GM18517 (cell line): ENCODE measurements at regions not wholly inside any gene's neighbourhood (a gene's known extent, or its start where the extent isn't known, plus 50 kb on each side); places are given as distances from the start of the nearest gene placed in this dataset.
"Not testable (repeated sequence)": the region's sequence is repeated elsewhere in the genome, so short reads cannot be mapped to it uniquely, and the experiment has no call there.

Experiments
- ATAC-seq: cut with Tn5 transposase; IDR thresholded peaks from one replicate; pipeline ENCODE4 v1.9.1; 2021; ENCODE audit warnings: mild to moderate bottlenecking, moderate library complexity; ENCODE audit not compliant: unreplicated experiment

DNA sequence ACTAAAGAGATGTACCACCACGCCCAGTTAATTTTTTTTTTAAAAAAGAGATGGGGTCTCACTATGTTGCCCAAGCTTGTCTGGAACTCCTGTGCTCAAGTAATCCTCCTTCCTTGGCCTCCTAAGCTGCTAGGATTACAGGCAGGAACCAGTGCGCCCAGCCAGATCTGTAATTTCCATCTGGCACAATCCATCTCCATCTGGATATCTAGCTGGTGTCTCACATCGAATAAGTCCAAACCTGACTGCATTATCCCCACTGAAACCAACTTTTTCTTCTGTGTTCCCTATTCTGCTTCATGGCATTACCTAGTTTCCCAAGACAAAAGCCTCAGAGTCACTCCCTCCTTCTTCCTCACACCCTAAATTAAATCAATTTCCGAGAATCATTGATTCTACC, 125.8 kb upstream of the TEX13C start:
- ATAC-seq, result no peak

- no peak for ATAC-seq
These were observed 121.1 kb upstream of the TEX13C start for GRCh38 chrX:125198546-125198945.

DNA sequence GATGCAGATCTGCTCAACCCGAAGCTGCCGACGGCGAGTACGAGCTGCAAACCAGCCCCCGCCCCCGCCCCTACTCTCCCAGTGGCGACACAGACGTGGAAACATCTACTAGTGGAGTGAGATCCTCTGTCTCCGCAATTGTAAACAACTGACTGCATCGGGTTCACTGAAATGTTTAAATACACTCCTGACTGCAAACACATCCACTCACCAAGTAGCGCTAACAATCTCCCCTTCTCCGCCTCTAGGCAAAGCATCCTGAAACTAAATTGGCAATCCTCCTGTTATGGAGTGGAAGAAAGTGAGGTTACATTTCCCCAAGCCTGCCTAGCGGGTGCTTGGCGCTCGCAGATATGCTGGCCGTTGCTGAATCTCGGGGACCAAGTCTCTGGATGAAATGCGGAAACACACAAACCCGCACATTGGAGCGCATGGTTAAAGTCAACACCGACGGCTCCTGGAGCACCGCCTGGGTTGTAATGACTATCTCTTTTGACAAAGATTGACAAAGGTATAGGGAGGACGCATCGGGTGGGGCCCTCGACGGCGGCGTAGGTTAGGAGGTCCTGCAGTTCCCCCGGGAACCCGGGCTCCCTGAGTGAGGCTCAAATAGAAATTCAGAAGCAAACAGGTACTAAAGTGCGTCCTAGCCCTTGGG, 117.0 kb upstream of the TEX13C start:
- no peak for ATAC-seq

DNA sequence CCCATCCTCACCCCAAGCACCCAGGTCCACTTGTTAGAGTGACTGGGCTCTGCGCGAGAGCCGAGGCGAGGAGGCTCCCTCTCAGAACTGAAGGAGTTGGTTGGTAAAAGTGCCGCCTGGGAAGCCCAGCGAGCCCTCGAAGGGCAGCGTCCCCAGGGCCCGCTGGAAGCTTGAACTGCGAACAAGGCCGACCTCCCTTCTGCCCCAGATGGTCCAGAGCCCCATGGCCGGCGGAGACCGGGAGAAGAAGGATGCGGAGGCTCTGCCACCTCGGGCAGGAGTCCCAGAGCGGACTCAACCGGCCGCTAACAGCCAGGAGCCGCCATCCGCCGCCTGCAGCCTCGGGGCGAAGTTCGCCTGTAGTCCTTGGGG, 116.3 kb upstream of the TEX13C start:
- ATAC-seq, result no peak

DNA sequence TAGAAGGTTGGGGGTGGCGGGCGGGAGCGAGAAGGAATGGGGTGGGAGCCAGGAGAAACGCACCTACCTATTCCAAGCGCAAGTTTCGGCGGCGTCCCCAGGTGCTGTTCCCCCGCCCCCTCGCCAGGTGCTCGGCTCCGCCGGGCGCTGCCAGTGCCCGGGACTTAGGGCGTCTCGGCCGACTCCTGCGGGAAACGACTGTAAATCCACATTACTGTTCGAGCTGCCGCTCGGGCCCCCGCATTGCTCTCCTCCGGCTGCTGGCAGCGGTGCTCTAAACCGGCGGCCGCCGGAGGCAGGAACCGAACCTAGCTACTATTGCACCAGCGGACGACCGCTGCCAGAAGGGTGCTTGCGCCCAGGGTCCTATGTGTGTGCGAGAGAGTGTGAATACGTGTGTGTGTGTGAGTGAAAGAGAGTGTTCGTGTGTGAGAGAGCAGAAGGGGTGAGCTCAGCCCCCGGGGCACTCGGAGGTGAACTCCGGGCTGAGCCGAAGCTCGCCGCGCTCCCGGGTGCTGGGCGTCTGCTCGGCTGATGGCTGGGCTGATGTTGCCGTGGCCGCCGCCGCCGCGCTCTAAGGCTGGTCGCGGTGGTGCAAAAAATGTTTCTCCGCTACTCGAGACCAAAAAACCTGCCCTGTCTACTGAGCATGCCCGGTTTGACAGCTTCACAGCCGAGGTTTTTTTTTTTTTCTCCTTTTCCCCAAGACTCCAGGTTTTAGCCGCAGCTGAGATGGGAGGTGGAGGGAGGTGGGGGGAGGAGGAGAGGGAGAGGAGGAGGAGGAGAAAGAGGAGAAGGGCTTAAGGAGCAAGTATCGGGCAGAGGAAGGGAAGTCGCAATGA, 115.7 kb upstream of the TEX13C start:
- ATAC-seq, result no peak

GRCh38 chrX:125204681-125205132, 115.0 kb upstream of the TEX13C start:
- ATAC-seq, result no peak

DNA sequence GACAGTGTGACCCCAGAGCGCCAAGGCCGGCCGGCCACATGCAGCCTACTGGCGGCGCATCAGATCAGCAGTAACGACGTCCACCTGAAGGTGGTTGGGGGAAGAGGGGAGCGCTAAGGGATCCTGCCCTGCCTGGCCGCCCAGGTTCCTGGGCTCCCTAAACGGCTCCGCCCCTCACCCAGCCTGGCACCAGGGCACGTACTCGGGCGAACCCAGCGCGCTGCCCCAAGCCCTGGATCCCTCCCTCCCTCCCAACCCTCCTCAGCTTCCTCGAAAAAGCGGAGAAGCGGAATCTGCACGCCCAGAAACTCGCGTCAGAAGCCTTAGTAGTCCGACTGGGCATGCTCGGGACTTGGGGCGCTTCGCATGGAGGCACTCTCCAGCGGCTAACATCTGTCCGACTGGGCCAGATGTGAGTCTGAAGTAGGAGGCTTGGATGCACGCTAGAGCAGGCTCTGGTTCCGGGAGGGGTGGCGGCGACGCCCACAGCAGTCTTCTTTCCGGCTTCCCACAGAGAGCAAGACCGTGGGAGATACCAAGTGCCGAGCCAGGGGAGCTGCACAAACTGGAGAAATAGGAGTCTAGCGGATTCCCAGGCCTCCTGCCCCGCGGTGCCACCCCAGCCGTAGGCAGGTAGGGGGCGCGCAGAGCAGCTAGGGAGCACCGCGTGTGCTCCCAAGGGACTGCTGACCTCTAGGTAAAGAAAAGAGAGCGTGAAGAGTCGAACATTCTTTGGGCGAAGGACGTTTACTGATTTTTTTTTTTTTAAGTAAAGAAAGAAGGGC, 114.3 kb upstream of the TEX13C start:
- no peak for ATAC-seq

- no peak for ATAC-seq
These were observed 113.6 kb upstream of the TEX13C start for GRCh38 chrX:125205918-125206665.

DNA sequence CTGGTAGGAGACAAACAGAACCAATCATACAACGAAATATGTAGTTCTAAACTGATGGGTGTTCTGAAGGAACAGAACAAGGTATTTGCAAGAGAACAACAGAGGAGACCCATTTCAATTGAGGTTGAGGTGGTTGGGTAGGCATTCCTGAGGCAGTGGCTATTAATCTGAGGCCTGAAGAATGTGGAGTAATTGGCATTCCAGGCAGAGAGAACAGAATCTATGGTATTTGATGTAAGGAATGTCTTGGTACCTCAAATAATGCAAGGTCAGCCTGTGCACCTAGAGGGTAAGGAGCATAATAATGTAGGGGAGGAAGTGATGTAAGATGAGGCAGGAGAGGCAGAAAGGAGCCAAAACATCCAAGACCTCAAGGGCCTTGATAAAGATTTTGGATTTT, 109.5 kb upstream of the TEX13C start:
- ATAC-seq, result no peak

DNA sequence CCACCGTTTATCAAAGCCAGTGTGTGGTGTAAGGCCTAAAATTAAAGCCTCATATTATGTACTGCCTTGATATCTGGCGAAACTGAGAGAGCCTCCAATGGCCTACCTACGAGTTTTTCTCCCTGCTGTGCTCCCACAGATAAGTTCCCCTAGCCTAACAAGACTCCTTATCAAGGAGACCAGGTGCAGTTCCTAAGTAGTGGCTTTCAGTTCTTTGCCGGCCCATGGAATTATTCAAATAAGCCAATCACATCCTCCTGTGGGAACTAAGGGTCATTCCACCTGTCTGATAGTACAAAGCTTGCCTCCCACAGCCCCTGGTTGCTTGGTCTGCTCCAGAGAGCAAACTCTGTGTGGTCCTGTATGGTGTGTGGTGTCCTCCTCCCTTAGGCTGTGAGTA, 99.8 kb upstream of the TEX13C start:
- ATAC-seq, result no peak

GRCh38 chrX:125236955-125237354, 82.7 kb upstream of the TEX13C start:
- no peak for ATAC-seq

- no peak for ATAC-seq
These were observed 70.7 kb upstream of the TEX13C start for GRCh38 chrX:125248931-125249330.

DNA sequence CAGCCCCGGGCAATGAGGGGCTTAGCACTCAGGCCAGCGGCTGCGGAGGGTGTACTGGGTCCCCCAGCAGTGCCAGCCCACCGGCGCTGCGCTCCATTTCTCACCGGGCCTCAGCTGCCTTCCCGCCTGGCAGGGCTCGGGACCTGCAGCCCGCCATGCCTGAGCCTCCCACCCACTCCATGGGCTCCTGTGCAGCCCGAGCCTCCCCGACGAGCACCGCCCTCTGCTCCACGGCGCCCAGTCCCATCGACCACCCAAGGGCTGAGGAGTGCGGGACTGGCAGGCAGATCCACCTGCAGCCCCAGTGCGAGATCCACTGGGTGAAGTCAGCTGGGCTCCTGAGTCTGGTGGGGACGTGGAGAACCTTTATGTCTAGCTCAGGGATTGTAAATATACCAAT, 63.9 kb upstream of the TEX13C start:
- ATAC-seq, result not testable (repeated sequence)

DNA sequence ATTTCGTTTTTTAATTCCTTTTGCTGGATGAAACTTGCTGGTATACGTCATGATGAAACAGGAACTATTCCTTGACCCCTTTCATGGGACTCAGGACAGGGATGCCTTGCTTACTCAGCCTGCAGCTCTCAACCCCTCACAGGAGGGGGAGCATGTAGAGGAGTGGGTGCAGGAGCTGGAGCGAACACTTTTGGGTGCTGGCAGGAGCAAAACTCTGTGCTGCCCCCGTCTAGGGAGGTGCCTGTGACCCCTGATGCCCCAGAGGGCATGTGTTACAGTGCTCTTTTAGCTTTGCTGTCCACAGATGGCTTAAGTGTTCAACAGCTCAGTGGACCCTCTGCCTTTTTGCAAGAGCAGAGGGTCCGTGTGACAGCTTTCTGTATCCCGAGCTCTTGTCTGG, 56.8 kb upstream of the TEX13C start:
- ATAC-seq, result no peak

- ATAC-seq, result no peak
These were observed 53.5 kb upstream of the TEX13C start for GRCh38 chrX:125266153-125266660.
